ENCODE measurements at regions not wholly inside any gene's neighbourhood (a gene's known extent, or its start where the extent isn't known, plus 50 kb on each side); places are given as distances from the start of the nearest gene placed in this dataset.

GRCh38 chr15:66906668-66907614 is 158.5 kb upstream of the SMAD3 start:
- DNase-seq: no peak

DNA sequence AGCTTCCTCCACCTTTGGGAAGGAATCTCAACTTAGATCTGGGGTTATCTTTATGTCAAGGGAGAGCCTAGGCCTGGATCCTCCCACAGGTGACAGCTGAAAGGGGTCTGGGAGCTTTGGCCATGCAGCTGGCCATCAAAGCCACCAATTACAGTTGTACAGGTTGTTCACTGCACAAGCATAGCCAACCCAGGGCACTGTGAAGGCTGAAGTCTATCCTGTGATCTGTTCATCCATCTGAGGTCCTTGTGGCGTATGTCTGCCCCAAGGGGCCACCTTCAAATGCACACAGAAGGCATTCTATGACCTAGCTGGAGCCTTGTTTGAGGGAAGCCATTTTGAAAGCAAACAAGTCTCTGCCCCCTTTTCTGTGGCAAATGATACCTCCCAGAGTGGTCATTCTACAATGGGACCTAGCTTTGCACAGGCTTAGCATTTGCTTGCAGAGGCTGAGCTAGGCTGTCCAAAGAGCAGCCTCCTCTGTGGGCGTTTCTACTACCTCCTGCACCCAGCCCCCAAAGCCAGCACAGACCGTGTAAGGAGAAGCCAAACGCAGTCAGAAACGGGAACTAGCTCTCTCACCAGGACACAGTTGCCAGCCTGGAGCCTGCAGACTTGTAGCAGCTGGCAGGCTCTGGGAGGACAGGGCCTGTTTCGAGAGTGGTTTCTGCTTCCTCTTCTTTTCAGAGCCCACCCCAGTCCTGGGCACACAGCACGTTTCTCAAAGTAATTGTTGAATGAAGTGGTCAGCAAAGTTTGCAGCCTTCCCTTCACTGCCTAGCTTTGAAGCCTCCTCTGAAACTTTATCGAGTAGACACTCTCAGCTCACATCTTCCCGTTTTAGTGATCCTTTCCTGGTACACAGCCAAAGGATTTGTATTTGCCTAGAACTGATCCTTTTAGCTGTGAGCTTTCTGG is 157.3 kb upstream of the SMAD3 start:
- DNase-seq: no peak

- DNase-seq: no peak
Measured at GRCh38 chr15:66908744-66909095, 156.7 kb upstream of the SMAD3 start.

DNA sequence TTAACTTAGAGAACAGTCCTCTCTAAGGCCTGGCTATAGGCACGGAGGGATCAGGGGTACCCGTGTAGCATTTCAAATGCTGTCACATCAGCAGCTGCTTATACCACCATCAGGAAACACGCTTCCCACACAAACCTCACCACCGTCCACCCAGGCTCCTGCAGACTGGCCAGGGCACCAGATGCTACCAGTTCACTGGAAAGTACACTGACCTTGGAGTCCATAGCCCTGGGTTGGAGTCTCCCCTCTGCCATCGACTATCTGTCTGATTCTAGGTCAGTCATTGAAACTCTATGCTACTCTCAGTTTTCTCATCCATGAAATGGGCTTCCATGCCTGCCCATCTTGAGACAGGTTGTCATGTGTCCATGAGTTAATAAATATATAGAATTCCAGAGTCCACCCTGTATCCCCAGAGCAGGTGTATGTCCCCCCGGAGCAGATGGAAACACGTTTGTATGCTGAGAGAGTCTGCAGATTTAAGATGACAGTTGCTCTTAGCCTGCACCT is 156.0 kb upstream of the SMAD3 start:
- DNase-seq: no peak

- no peak for DNase-seq
Measured at GRCh38 chr15:66911131-66911700, 154.2 kb upstream of the SMAD3 start.

DNA sequence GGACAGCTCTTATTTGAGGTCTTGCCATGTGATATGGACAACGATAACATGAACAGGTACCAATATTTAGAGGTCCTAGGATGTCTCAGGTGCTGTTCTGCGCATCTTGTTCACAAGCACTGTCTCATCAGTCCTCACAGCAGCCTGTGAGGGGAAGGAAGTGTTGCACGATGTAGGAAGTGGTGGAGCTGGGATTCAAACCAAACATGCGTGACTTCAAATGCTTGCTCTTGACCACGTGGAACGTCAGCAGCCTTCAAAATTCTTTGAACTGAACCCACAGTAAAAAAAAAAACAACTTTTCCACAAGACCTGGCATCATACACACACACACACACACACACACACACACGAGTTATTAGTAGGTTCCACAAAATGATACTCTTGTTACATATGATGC is 153.4 kb upstream of the SMAD3 start:
- no peak for DNase-seq

GRCh38 chr15:66912441-66912840 is 153.0 kb upstream of the SMAD3 start:
- no peak for DNase-seq

DNA sequence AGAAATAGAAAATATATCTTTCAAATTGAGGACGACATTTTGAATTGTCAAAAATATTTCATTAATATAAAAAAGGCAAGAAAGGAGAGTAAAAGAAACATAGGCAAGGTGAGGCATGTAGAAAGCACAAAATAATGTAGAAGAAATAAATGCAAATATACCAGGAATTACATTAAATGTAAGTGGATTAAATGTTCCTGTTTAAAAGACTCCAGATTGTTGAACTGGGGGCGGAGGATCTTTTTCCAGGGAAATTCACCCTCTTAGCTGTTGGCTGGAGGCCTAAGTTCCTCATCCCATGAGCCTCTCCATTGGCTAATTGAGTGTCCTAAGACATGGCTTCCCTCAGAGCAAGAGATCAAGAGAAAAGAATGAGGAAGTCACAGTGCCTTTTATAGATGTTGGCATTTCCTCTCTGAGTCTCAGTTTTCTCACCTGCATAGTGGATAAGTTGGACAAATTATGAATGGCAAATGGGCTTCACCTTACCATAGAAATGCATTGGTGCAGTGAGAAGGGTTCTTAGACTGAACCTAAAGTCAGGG is 147.4 kb upstream of the SMAD3 start:
- no peak for DNase-seq

- no peak for DNase-seq
Measured at GRCh38 chr15:66919421-66919820, 146.0 kb upstream of the SMAD3 start.

DNA sequence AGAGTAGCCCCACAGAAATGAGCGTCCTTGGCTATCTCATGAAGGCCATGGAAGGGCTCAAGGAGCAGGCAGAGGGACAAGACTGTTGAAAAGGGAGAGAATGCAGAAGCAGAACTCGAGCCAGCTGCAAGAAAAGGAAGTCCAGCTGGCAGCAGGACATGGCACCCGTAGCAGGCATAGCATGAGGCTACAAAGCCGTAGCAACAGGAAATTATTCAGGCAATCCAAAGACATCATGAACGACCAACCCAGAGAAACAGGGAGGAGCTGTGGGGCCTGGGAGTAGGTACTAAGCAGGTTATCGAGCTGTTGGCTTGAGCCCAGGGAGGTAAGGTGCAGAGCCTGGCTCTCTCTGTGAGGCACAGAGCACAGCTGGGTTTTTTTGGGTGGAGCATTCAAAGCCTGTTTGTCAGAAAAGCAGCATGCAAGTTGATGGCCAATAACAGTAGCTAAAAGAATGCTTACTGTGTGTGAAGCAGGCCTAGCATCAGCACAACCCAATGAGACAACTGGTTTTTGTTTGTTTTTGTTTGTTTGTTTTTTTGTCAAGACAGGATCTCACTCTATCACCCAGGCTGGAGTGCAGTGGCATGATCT is 144.0 kb upstream of the SMAD3 start:
- DNase-seq: no peak

DNA sequence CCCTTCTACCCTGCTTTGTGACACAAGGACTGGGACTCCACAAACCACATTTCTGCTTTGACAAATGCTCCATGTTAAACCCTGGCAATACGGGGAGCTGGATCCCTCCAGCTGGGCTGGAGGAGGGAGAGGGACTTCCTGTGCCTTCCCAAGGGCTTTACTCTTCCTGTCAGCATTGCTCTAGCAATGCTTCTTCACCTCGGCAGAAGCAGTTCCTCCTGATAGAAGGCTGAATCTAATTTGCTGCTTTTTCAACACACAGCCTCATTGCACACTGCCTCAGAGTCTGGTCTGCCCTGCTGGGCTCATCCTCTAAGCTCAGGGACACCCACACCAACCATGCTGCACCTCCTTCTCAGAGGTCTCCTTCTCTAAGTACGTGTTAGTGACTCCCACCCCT is 142.8 kb upstream of the SMAD3 start:
- no peak for DNase-seq

DNA sequence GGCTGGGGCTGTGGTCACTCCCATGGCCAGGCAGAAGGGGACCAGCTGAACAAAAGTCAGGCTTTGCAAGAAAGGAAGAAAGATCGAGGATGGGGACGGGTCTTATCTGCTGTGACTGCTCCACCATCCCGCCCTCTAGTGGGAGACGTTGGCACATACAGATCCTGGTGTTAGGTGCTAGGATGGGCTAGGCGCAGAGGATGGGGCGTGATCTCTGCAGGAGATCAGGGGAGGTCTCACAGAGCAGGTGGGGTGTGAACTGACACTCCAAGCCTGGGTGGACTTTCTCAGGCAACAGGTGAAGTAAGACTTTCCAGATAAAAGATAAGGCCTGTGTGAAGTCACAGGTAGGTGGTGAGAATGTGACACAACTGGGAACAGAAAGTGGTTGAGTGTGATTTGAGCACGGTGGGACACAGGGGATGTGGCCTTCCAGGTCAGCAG is 141.9 kb upstream of the SMAD3 start:
- DNase-seq: peak; percentile 15

GRCh38 chr15:66924889-66925288 is 140.5 kb upstream of the SMAD3 start:
- DNase-seq: no peak

DNA sequence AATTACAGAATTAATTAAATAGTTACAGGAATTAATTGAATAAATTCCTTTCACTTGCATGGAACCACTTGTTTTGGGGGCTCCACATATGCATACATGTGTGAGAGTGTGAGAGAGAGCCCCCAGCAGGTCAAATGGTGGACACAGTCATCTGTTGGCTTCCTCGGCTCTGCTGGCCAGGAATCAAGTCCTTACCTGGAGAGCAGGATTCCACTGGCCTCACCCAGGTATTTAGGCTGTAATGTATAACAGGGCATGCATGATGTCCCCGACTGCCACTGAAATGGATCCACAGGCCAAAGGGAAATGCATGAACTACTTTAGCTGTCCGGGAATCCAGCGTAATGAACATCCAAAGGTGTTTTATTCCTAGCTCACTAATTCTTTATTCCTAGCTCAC is 139.7 kb upstream of the SMAD3 start:
- no peak for DNase-seq

- DNase-seq: no peak
Measured at GRCh38 chr15:66927201-66928077, 138.0 kb upstream of the SMAD3 start.

DNA sequence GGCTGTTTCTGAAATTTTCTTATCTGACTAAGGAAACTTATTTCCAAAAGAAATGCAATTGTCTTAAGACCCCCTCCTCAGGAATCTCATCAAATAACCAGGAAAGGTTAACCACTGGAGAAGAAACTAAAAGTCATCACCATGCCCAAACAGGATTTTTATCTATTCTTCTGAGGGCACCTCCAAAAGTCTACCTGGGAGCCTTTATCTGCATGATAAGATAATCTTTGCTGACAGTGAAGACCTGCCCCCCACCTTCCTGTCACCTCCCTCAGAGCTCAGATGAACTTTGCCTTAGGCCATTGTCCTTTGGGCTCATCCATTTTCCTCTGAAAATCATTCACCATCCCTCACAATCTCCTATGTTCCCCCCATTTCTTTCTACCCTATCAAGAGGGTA is 137.3 kb upstream of the SMAD3 start:
- DNase-seq: no peak

- DNase-seq: no peak
Measured at GRCh38 chr15:66928784-66929183, 136.6 kb upstream of the SMAD3 start.

DNA sequence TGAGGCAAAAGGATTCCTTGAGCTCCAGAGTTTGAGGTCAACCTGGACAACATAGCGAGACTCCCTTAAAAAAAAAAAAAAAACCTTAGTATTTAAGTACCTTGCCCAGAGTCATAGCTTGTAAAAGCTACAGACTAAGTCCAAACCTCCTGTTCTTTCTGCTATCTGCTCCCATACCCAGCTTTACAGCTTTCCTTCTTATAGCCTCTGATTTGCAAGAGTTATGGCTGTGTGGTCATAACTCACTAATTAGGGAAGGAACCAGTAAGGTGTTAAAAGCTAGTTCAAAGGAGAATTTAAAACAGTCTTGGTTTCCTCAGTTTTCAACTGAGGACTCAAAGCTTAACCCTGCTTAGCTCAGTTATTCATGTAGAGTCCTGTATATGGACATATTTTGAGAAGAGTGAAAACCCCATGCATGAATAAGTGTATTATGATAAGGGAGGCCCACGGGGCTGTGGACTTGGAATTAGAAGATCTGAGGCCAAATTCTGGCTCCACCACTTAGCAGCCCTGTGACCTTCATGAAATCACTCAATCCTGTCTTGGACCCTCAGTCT is 135.5 kb upstream of the SMAD3 start:
- no peak for DNase-seq

- DNase-seq: no peak
Measured at GRCh38 chr15:66931768-66932633, 133.4 kb upstream of the SMAD3 start.

DNA sequence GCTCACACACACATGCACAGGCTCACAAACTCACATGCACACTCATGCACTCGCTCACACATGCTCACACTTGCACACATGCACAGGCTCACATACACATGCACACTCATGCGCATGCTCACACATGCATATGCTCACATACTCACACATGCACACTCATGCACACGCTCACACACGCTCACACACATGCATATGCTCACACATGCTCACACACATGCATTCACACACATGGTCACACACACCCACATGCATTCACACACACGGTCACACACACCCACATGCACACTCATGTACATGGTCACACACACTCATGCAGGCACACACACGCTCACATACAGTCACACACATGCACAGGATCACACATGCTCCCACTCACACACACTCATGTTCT is 132.8 kb upstream of the SMAD3 start:
- DNase-seq: no peak

Measured in activated T-cell treated with anti-CD3 and anti-CD28 coated beads for 4 hours (primary cell).